Endothelial cell of umbilical vein (primary cell): ENCODE measurements at regions not wholly inside any gene's neighbourhood (a gene's known extent, or its start where the extent isn't known, plus 50 kb on each side); places are given as distances from the start of the nearest gene placed in this dataset.

ENCODE experiments used
- BruUV-seq: library from RNA; stranded (reverse); fragments of 400-500 nt; replicated peaks from 2 replicates; lab custom pipeline; 2021; lab: Mats Ljungman, UMichigan
- CTCF ChIA-PET: fragments of 300-600, 350-600 bp; sonication (Branson Sonifier 250); formaldehyde crosslinking; loops from one replicate; lab custom pipeline; 2021; ENCODE audit warnings: antibody characterized with exemption, inconsistent platforms; lab: Charles Lee
- POLR2A ChIA-PET: fragments of 300-600, 350-600 bp; sonication (Branson Sonifier 250); formaldehyde crosslinking; loops from one replicate; lab custom pipeline; 2021; ENCODE audit warnings: antibody characterized with exemption, inconsistent platforms; lab: Charles Lee
- DNase-seq: peaks from one replicate; pipeline ENCODE4 v3.0.0-alpha.2; 2011; ENCODE audit warnings: low read depth, low spot score
- FAIRE-seq: peaks from 2 replicates; lab custom pipeline; 2011; peaks lifted over from hg19 to GRCh38; lab: Jason Lieb, UNC
- H2AFZ ChIP-seq: 2 replicates; pipeline ENCODE4 v1.6.0; 2012; ENCODE audit warnings: low read depth, low read length, control low read depth, inconsistent platforms
- H3K27ac ChIP-seq: 2 replicates; pipeline ENCODE4 v1.5.1; 2011; ENCODE audit warnings: low read depth, mild to moderate bottlenecking, control low read depth, low read length, moderate library complexity; ENCODE audit not compliant: insufficient read depth
- H3K27me3 ChIP-seq, 2 experiments: 2 replicates each; pipeline versions ENCODE4 v1.6.0 to v1.6.1; 2011; ENCODE audit warnings: low read length in 2 of 2, mixed read lengths in 1 of 2; ENCODE audit not compliant: control insufficient read depth in 2 of 2, insufficient read depth in 2 of 2
- H3K36me3 ChIP-seq, 2 experiments: 2 replicates in 1 of 2; 3 replicates in 1 of 2; pipeline ENCODE4 v1.5.1; 2011; ENCODE audit warnings: low read length in 2 of 2, mild to moderate bottlenecking in 1 of 2, moderate library complexity in 1 of 2; ENCODE audit not compliant: control insufficient read depth in 2 of 2, insufficient read depth in 2 of 2; ENCODE audit errors: extremely low read depth in 1 of 2
- H3K4me1 ChIP-seq: 3 replicates; pipeline ENCODE4 v1.5.1; 2011; ENCODE audit warnings: mild to moderate bottlenecking, low read length; ENCODE audit not compliant: control insufficient read depth, insufficient read depth; ENCODE audit errors: extremely low read depth
- H3K4me2 ChIP-seq: 2 replicates; pipeline ENCODE4 v1.6.1; 2011; ENCODE audit warnings: low read length, control low read depth, mixed read lengths; ENCODE audit not compliant: insufficient read depth
- H3K4me3 ChIP-seq, 3 experiments: fragments of 200-600 bp in 1 of 3; sonication (generic), shearing (Covaris generic) in 1 of 3; replicated peaks in 1 of 3; 2 replicates each; pipeline ENCODE4 v1.5.1; 2011 to 2016; ENCODE audit warnings: control low read depth in 3 of 3, low read length in 3 of 3, mild to moderate bottlenecking in 2 of 3, inconsistent platforms in 1 of 3, low read depth in 1 of 3, moderate library complexity in 1 of 3; ENCODE audit not compliant: insufficient read depth in 1 of 3
- H3K79me2 ChIP-seq: 2 replicates; pipeline ENCODE4 v1.6.0; 2012; ENCODE audit warnings: low read length, inconsistent platforms; ENCODE audit not compliant: control insufficient read depth, insufficient read depth
- H3K9ac ChIP-seq: replicated peaks from 2 replicates; pipeline ENCODE3; 2011; ENCODE audit warnings: low read length, control low read depth; ENCODE audit not compliant: insufficient read depth; ENCODE audit errors: extremely low read depth
- H3K9me1 ChIP-seq: replicated peaks from 3 replicates; pipeline ENCODE4 v1.6.0; 2011; ENCODE audit warnings: mild to moderate bottlenecking, low read length; ENCODE audit not compliant: control insufficient read depth, insufficient read depth; ENCODE audit errors: extremely low read depth
- H3K9me3 ChIP-seq: replicated peaks from 2 replicates; pipeline ENCODE4 v1.5.1; 2012; ENCODE audit warnings: low read length, inconsistent platforms; ENCODE audit not compliant: control insufficient read depth, insufficient read depth
- H4K20me1 ChIP-seq: replicated peaks from 2 replicates; pipeline ENCODE3; 2011; ENCODE audit warnings: mild to moderate bottlenecking, low read length; ENCODE audit not compliant: control insufficient read depth, insufficient read depth; ENCODE audit errors: extremely low read depth
- EZH2 ChIP-seq: IDR thresholded peaks from 2 replicates; pipeline ENCODE4 v1.6.1; 2012; ENCODE audit warnings: borderline replicate concordance, low read depth, mild to moderate bottlenecking, moderate library complexity, low read length, inconsistent platforms; ENCODE audit not compliant: severe bottlenecking
- FOS ChIP-seq: IDR thresholded peaks from 2 replicates; pipeline ENCODE4 v1.6.1; 2011; ENCODE audit warnings: mild to moderate bottlenecking, low read length, moderate library complexity, borderline replicate concordance; ENCODE audit not compliant: insufficient read depth
- GATA2 ChIP-seq: IDR thresholded peaks from 2 replicates; pipeline ENCODE4 v1.7.0; 2011; ENCODE audit warnings: low read depth, mild to moderate bottlenecking, moderate library complexity, mixed read lengths, low read length; ENCODE audit not compliant: insufficient read length, insufficient read depth
- JUN ChIP-seq: IDR thresholded peaks from 2 replicates; pipeline ENCODE4 v1.6.1; 2011; ENCODE audit warnings: borderline replicate concordance, low read depth; ENCODE audit not compliant: insufficient read length, insufficient read depth
- MYC ChIP-seq: IDR thresholded peaks from one replicate; pipeline ENCODE4 v1.6.1; 2011; ENCODE audit warnings: mild to moderate bottlenecking, low read depth, low read length
- POLR2A ChIP-seq: IDR thresholded peaks from 2 replicates; pipeline ENCODE4 v1.6.1; 2012; ENCODE audit warnings: low read depth, mild to moderate bottlenecking, control low read depth, low read length
- POLR2AphosphoS5 ChIP-seq: IDR thresholded peaks from 2 replicates; pipeline ENCODE4 v1.6.1; 2012; ENCODE audit warnings: low read depth, mild to moderate bottlenecking, control low read depth, low read length, moderate library complexity; ENCODE audit not compliant: insufficient read depth
- dilution Hi-C: fragments of 300-500 bp; cut with MboI; formaldehyde crosslinking; loops from one replicate; pipeline ENCODE4 v1.15.0; 2019; ENCODE audit warnings: low sequenced_read_pairs; ENCODE audit not compliant: extremely low pct_ligation_motif_present
- intact Hi-C: fragments of 100-400 bp; cut with micrococcal nuclease; formaldehyde crosslinking; loops from one replicate; pipeline ENCODE4 v1.10.0; 2022
- TF ChIP-seq, protein P1 (sequence below): IDR thresholded peaks from 2 replicates; pipeline ENCODE4 v1.6.1; 2011; ENCODE audit not compliant: insufficient read depth, insufficient read length
- TF ChIP-seq, protein P2 (sequence below), 2 donors: IDR thresholded peaks; 1 replicate in 1 of 2; 2 replicates in 1 of 2; pipeline ENCODE4 v1.5.1; 2011; ENCODE audit warnings: low read length in 2 of 2, mild to moderate bottlenecking in 2 of 2, moderate library complexity in 2 of 2, control low read depth in 1 of 2, inconsistent platforms in 1 of 2, low read depth in 1 of 2; ENCODE audit not compliant: insufficient read depth in 1 of 2; ENCODE audit errors: extremely low read depth in 1 of 2

DNA sequence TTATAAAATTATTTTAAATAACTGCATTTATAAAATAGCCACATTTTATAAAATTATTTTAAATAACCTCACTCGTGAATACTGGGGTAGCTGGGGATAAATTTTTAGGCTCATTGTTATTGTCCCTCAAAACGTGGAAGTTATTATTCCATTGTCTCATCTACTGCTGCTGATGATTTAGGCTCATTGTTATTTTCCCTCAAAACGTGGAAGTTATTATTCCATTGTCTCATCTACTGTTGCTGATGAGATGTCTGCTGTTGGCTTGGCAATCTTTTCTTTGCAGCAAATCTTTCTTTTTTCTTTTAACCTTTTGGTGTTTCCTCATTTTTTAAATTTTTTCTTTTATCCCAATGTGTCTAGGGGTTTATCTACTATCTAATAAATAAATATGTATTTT is 182.6 kb upstream of the PZP start:
- Histone ChIP-seq H3K9ac (no peak overlapping the region), H3K4me1 (no peaks in the 10 kb centered on the region), H3K27me3 (peaks cover 7 to 12% of the 10 kb centered on the region in 2 experiments), H3K4me3 (no peak overlapping the region), H3K79me2 (no peaks in the 10 kb centered on the region), H3K27ac (no peak overlapping the region), H2AFZ (no peak overlapping the region), H3K36me3 (no peaks in the 10 kb centered on the region), H4K20me1 (no peaks in the 10 kb centered on the region), H3K4me2 (no peak overlapping the region), H3K9me1 (no peaks in the 10 kb centered on the region), H3K9me3 (no peaks in the 10 kb centered on the region)
- DNase-seq = no peak
- ChIA-PET POLR2A (no interaction called here), CTCF (no interaction called here)
- BruUV-seq = no TSS peak
- no peak for FAIRE-seq
- dilution Hi-C loops (no loop called here), intact Hi-C loops (no loop called here)
- TF ChIP-seq EZH2 (no peak), FOS (no peak), POLR2A (no peak), POLR2AphosphoS5 (no peak), JUN (no peak), GATA2 (no peak), MYC (no peak)
- TF ChIP-seq, protein P1, sequence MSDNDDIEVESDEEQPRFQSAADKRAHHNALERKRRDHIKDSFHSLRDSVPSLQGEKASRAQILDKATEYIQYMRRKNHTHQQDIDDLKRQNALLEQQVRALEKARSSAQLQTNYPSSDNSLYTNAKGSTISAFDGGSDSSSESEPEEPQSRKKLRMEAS = no peak
- TF ChIP-seq, protein P2, sequence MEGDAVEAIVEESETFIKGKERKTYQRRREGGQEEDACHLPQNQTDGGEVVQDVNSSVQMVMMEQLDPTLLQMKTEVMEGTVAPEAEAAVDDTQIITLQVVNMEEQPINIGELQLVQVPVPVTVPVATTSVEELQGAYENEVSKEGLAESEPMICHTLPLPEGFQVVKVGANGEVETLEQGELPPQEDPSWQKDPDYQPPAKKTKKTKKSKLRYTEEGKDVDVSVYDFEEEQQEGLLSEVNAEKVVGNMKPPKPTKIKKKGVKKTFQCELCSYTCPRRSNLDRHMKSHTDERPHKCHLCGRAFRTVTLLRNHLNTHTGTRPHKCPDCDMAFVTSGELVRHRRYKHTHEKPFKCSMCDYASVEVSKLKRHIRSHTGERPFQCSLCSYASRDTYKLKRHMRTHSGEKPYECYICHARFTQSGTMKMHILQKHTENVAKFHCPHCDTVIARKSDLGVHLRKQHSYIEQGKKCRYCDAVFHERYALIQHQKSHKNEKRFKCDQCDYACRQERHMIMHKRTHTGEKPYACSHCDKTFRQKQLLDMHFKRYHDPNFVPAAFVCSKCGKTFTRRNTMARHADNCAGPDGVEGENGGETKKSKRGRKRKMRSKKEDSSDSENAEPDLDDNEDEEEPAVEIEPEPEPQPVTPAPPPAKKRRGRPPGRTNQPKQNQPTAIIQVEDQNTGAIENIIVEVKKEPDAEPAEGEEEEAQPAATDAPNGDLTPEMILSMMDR (IDR thresholded peaks at IDR 0.05; ENCODE audit: extremely low read depth in 1 of 2, insufficient read depth in 1 of 2, low read depth in 1 of 2, low read length in 2 of 2) = no peak
